ENCODE measurements at regions not wholly inside any gene's neighbourhood (a gene's known extent, or its start where the extent isn't known, plus 50 kb on each side); places are given as distances from the start of the nearest gene placed in this dataset.

GRCh38 chr3:44099566-44100297, 142.0 kb upstream of the TOPAZ1 start:
- DNase-seq, result no peak

- DNase-seq, result no peak
Observed at GRCh38 chr3:44100298-44100695, 141.4 kb upstream of the TOPAZ1 start.

- no peak for DNase-seq
Observed at GRCh38 chr3:44104043-44104442, 137.6 kb upstream of the TOPAZ1 start.

- DNase-seq, result peak; percentile 91
Observed at GRCh38 chr3:44104668-44105321, 136.9 kb upstream of the TOPAZ1 start.

GRCh38 chr3:44105571-44105970, 136.1 kb upstream of the TOPAZ1 start:
- no peak for DNase-seq

GRCh38 chr3:44106756-44107155, 134.9 kb upstream of the TOPAZ1 start:
- no peak for DNase-seq

- DNase-seq, result no peak
Observed at GRCh38 chr3:44108481-44108880, 133.2 kb upstream of the TOPAZ1 start.

GRCh38 chr3:44109771-44110361, 131.8 kb upstream of the TOPAZ1 start:
- no peak for DNase-seq

GRCh38 chr3:44110648-44111047, 131.0 kb upstream of the TOPAZ1 start:
- DNase-seq, result no peak

- DNase-seq, result no peak
Observed at GRCh38 chr3:44111482-44111881, 130.2 kb upstream of the TOPAZ1 start.

GRCh38 chr3:44114142-44114541, 127.5 kb upstream of the TOPAZ1 start:
- DNase-seq, result peak; percentile 85

GRCh38 chr3:44117239-44117638, 124.4 kb upstream of the TOPAZ1 start:
- DNase-seq, result peak; percentile 39

- DNase-seq, result no peak
Observed at GRCh38 chr3:44117736-44118135, 124.0 kb upstream of the TOPAZ1 start.

- DNase-seq, result no peak
Observed at GRCh38 chr3:44120721-44121582, 120.7 kb upstream of the TOPAZ1 start.

- no peak for DNase-seq
Observed at GRCh38 chr3:44125246-44125645, 116.4 kb upstream of the TOPAZ1 start.

- DNase-seq, result no peak
Observed at GRCh38 chr3:44125882-44126281, 115.8 kb upstream of the TOPAZ1 start.

- no peak for DNase-seq
Observed at GRCh38 chr3:44128057-44128775, 113.5 kb upstream of the TOPAZ1 start.

GRCh38 chr3:44130249-44130648, 111.4 kb upstream of the TOPAZ1 start:
- no peak for DNase-seq

GRCh38 chr3:44132061-44132460, 109.6 kb upstream of the TOPAZ1 start:
- no peak for DNase-seq

- DNase-seq, result no peak
Observed at GRCh38 chr3:44132593-44132992, 109.1 kb upstream of the TOPAZ1 start.

- DNase-seq, result no peak
Observed at GRCh38 chr3:44136421-44136820, 105.3 kb upstream of the TOPAZ1 start.

- DNase-seq, result no peak
Observed at GRCh38 chr3:44146073-44146472, 95.6 kb upstream of the TOPAZ1 start.

Data from 8988T (cell line).